HG03354 (cell line): ENCODE measurements at regions not wholly inside any gene's neighbourhood (a gene's known extent, or its start where the extent isn't known, plus 50 kb on each side); places are given as distances from the start of the nearest gene placed in this dataset.
"Not testable (repeated sequence)": the region's sequence is repeated elsewhere in the genome, so short reads cannot be mapped to it uniquely, and the experiment has no call there.

ENCODE experiments used
- ATAC-seq: cut with Tn5 transposase; IDR thresholded peaks from one replicate; pipeline ENCODE4 v1.9.1; 2021; ENCODE audit warnings: mild to moderate bottlenecking; ENCODE audit not compliant: unreplicated experiment, poor library complexity, severe bottlenecking

DNA sequence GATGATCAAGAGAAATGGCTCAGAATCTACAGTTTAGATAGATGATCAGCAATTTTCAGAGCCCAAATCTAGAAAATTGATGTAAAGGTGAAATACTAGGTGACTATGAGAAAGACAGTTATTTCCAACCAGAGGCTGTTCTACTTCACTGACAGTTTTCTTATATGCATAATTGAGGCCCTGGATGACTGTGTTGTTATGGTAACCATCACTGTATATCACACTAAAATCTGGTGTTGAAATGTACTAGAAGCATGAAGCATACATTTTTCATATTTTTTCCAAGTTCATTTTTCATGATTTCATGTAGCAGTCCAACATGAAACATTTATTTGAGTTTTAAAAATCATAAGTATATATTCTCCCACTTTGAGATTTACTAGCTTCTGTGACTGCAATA is 87.4 kb downstream of the ATXN3L start:
- ATAC-seq = no peak

DNA sequence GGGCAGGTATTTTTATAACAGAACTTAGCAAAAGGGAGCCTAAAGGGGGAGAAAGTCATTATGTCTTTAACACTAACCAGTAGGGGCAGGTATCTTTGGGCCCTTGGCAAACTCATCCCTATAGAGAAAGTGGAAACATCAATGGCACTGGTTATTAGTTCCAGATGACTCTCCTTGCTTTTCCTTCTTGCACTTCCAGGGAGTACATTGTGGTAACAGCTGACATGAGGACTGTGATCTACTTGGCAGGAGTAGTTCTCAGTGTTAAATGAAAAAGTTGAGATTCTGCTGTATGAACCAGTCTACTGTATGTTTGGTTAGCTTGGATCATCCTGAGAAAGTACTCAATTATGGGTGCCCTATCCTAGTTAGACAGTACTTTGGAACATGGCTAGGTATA is 93.6 kb downstream of the ATXN3L start:
- ATAC-seq = no peak

DNA sequence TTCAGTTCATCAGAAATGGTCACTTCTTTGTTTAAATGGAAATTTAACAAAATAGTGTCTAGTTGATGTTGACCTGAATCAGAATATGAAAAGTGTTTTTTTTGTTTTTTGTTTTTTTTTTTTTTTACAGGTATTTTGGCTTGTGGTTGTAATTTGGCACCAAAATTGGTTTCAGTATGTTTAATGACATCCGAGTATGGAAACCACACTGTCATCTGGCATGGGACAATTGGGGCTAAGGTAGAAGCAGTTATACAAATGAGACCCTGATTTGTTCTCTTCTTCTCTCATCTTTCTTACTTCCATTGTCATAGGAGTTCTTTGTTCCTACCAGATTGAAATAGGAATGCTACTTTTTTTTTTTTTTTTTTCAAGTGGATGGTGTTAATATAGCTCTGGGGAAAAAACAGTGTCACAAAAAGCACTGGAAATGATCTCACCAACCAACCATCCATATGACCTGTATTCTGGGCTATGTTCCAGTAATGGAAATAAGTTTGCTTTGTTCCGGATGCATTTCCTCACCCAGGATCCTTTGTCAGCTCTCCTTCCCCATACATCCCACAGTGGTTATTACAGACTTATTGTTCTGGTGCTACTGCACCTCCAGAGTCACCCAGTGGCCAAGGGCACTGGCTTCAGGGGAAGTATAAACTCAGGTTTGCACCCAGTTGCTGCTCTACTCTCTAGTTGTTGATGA is 95.8 kb downstream of the ATXN3L start:
- ATAC-seq = no peak

DNA sequence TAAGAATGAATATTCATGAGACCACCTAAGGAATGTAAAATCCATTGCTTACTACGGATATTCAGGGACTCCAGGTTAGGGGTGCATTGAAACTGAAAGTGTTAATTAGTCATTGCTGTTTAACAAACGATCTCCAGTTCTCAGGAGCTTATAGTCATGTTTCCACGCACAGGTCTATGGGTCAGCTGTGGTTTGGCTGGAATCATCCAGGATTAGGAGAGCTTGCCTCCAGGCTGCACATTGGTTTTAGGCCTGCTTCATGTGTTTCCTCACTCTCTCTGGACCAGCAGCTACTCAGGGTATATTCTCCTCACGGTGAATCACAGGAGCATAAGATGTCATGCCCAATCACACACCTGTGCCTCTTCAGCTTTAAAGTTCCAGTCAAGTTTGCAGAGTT is 98.9 kb downstream of the ATXN3L start:
- no peak for ATAC-seq

DNA sequence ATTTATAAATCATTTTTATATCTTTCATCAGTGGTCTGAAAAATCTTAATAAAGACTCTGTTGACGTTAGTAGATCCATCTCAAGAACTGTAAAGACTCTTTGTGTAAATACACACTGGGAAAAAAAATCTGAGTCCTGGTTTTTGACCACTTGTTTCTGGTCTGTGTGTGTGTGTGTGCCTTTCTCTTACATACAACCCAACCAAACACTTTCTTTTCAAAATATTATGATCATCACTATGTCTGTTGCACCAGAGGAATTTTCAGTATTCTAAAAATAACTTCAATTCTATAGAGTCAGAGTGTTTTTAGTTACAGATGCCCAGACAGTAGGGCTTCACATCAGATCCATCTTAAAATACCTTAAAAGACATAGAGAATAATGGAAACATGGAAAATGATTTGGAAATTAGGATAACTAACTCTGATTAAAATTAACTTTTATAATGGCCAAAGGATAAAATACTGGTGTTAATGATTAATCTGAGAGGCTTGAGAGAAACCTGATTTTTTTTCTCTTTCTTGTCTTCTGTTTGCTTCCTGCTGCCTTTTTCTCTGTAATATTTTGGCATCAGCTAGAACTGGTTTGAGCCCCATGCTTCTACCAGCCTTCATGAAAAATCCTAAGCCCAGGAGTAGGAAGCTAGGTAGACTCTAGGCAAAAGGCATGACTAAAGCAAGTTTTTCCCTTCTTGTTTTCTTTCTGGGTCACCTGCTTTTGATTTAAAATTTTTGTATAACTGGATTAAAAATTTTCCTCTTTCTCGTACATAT is 99.7 kb downstream of the ATXN3L start:
- no peak for ATAC-seq

GRCh38 chrX:13218758-13219157 is 101.1 kb downstream of the ATXN3L start:
- no peak for ATAC-seq

- no peak for ATAC-seq
Observed at GRCh38 chrX:13216139-13216538, 103.7 kb downstream of the ATXN3L start.

GRCh38 chrX:13215729-13216128 is 104.1 kb downstream of the ATXN3L start:
- ATAC-seq = no peak

DNA sequence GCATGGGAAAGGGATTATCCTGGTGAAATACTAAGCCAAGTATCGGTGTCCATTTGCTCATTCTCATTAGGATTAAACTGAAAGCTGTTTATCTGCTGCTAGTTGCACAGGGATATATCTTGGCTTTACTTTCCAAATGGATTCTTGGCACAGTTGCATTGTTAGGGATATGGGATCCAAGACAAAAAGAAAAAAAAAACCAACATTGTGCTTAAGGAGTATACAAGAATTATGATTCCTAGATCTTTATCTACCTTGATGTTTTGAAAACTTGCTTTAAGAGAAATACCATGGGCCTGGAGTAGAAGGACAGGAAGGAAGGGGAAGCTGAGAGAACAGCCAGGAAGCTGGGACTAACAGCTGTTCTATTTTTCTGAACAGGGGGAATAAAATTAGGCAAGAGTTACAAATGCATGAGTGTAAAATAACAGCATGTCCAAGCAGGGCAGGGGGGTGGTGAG is 107.6 kb downstream of the ATXN3L start:
- no peak for ATAC-seq

DNA sequence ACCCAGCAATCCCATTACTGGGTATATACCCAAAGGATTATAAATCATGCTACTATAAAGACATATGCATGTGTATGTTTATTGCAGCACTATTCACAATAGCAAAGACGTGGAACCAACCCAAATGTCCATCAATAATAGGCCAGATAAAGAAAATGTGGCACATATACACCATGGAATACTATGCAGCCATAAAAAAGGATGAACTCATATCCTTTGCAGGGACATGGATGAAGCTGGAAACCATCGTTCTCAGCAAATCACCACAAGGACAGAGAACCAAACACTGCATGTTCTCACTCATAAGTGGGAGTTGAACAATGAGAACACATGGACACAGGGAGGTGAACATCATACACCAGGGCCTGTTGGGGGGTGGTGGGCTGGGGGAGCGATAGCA is 109.7 kb downstream of the ATXN3L start:
- ATAC-seq = not testable (repeated sequence)

DNA sequence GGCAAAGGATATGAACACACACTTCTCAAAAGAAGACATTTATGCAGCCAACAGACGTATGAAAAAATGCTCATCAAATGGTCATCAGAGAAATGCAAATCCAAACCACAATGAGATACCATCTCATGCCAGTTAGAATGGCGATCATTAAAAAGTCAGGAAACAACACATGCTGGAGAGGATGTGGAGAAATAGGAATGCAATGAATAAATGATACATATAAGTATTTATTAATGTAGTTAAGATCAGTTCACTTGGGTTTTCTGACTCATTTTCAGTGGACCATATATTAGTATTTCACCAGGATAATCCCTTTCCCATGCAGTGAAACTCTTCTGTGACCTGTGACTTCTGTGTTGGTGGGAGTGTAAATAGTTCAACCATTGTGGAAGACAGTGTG is 110.1 kb downstream of the ATXN3L start:
- ATAC-seq = not testable (repeated sequence)

DNA sequence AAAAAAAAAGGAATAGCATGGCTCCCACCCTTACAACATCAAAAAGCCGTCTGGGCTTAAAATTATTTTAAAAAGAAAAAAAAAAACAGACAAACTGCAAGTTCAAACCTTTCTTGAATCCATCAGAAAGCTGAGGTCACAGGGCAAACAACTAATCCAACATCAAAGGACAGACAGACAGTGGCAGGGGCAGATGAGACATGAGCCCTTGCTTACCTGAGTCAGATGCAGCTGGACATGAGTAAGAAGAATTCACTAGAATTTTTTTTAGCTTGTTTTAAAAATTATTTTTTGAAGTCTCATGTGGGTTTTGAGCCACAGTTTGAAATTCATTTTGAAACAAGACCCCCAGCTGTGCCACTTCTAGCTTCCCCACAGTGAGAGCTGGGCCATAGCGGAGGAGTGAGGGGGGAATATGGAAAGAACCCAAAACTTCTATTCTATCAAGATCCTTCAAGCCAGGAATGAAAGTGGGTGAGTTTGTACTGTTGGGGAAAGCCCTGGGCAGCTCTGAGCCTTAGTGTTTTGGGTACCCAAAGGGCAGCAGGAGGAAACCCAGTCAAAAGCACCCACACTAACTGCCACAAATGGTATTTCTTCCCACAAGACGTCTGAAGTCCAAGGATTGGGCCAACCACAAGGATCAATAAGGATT is 111.4 kb downstream of the ATXN3L start:
- no peak for ATAC-seq

- ATAC-seq = no peak
Observed at GRCh38 chrX:13203271-13203670, 116.6 kb downstream of the ATXN3L start.

DNA sequence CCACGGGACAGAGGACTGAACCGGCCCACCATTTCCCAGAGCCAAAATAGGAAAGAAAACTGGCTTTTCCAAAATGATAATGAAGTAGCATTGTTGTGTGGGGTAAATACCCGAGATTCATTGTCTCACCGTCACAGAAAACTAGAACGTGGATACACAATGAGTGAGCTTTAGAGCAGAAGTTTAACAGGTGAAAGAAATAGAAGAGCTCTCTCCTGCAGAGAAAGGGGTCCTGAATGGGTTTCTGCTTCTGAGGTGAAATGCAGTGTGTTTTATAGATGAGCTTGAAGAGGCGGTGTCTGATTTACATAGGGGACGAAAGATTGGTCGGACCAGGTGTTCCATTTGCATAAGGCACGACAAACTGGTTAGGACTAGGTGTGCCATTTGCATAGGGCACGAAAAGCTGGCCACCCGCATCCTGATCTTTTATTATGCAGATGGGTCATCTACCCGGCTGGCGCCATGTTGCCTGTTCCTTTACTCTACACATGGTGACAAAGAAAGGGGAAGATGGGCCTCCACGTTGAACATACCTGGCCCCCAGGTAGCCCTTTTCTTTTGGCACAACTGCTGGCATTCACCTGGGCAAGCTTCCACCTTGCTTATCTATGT is 118.1 kb downstream of the ATXN3L start:
- ATAC-seq = no peak

DNA sequence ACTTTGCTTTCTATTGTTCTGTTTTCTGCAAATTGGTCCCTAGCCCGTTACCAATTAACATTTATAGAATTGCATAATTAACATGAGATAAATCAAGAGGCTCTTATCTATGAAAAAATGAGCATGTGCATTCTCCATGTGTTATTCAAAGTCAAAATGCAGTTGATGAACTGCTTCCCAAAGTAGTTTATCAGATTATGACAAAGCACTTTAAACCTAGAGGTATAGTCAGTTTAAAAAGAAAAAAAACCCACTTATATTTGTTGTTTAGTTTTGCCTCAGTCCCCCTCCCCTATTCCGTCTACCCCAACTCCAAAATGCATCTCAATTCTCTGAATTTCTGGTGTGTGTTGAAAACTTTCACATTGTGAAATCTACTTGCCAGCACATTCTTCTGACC is 119.5 kb downstream of the ATXN3L start:
- ATAC-seq = no peak

GRCh38 chrX:13198762-13199064 is 121.1 kb downstream of the ATXN3L start:
- ATAC-seq = no peak

GRCh38 chrX:13198056-13198761 is 121.6 kb downstream of the ATXN3L start:
- ATAC-seq = no peak

DNA sequence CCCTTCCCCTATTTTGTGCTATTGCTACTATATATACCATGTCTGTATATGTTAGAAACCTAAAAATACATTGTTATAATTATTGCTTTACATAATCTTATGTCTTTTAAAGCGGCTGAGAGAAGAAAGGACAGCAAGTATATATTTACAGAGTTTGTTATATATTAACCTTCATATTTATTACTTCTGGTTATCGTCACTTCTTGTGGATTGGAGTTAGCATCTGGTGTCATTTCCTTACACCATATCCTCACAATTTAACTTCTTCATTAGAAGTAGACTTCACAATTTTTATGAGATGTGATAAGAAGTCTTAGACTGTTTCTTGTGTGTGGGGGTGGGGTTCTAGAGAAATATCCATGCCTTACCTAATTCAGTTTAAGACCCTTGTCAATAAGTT is 123.1 kb downstream of the ATXN3L start:
- ATAC-seq = no peak

GRCh38 chrX:13195340-13195739 is 124.5 kb downstream of the ATXN3L start:
- no peak for ATAC-seq
